ENCODE measurements at regions not wholly inside any gene's neighbourhood (a gene's known extent, or its start where the extent isn't known, plus 50 kb on each side); places are given as distances from the start of the nearest gene placed in this dataset.

- H3K27ac Mint-ChIP-seq = no peak overlapping the region
- no peak overlapping the region for H3K4me3 Mint-ChIP-seq
- H3K27me3 Mint-ChIP-seq = peaks cover 0 to 2% (median 0%) of the 10 kb centered on the region in 5 donors
- peaks cover 0 to 8% (median 6%) of the 10 kb centered on the region in 3 donors for H3K36me3 Mint-ChIP-seq
- POLR2A ChIA-PET = no interaction called here
- DNase-seq (no peak), ATAC-seq (no peak)
- H3K9me3 Mint-ChIP-seq = peaks cover 6 to 21% (median 12%) of the 10 kb centered on the region in 9 donors
- H3K4me1 Mint-ChIP-seq = peaks cover 0 to 15% (median 10%) of the 10 kb centered on the region in 4 donors
Measured at GRCh38 chr14:104523546-104523935, 56.0 kb upstream of the C14orf180 start.

DNA sequence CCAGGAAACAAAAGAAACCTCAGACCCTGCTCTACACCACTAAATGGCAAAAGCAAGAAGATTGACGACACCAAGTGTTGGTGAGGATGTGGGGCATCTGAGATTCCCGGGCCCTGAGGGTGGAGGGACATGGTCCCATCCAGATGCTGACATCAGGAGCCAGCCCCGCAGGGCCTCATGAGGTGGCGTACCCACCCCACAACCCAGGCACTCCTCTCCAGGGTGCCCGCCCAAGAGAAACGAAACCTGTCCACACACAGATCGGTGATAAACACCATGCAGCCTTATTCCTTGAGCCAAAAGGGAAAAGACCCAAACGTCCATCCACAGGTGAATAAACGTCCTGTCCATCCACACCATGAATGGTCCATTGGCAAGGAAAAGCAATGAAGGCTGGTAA lies 54.8 kb upstream of the C14orf180 start:
- peaks cover 0 to 1% (median 0%) of the 10 kb centered on the region in 5 donors for H3K27me3 Mint-ChIP-seq
- POLR2A ChIA-PET = no interaction called here
- DNase-seq = no peak
- H3K4me3 Mint-ChIP-seq = no peak overlapping the region
- H3K9me3 Mint-ChIP-seq = peaks cover 6 to 21% (median 12%) of the 10 kb centered on the region in 9 donors
- ATAC-seq = no peak
- H3K4me1 Mint-ChIP-seq = peaks cover 0 to 15% (median 10%) of the 10 kb centered on the region in 4 donors
- no peak overlapping the region for H3K27ac Mint-ChIP-seq
- H3K36me3 Mint-ChIP-seq = peaks cover 0 to 8% (median 6%) of the 10 kb centered on the region in 3 donors

DNA sequence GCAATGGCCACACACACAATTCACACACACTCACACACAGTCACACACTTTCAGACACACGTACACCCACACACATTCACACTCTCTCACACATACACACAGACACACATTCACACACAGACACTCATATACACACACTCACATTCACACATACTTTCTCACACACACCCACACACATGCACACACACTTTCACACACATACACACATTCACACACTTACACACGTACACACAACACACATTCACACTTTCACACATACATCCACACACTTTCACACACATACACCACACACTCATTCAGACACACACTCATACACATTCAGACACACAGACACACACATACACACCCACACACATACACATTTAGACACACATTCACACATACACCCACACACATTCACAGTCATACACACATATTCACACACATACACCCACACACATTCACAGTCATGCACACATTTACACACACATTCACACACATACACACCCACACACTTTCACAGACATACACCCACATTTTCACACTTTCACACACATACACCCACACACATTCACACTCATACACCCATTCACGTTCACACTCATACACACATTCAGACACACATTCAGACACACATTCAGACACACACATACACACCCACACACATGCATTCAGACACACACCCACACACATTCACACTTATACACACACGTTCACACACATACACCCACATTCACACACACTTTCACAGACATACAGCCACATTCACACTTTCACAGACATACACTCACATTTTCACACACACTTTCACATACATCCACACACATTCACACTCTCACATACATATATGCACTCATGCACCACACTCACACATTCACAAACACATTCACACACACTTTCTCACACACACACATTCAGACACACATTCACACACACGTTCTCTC lies 52.6 kb upstream of the C14orf180 start:
- DNase-seq = no peak
- POLR2A ChIA-PET = no interaction called here
- peaks cover 3 to 7% (median 6%) of the 10 kb centered on the region in 5 donors for H3K27me3 Mint-ChIP-seq
- peak overlapping the region in 2 of 10 donors; percentile 0 to 3 for H3K27ac Mint-ChIP-seq
- peaks cover 0 to 15% (median 10%) of the 10 kb centered on the region in 4 donors for H3K4me1 Mint-ChIP-seq
- no peak overlapping the region for H3K4me3 Mint-ChIP-seq
- no peak for ATAC-seq
- peaks cover 0 to 8% (median 6%) of the 10 kb centered on the region in 3 donors for H3K36me3 Mint-ChIP-seq
- H3K9me3 Mint-ChIP-seq = peaks cover 6 to 21% (median 12%) of the 10 kb centered on the region in 9 donors

- H3K27me3 Mint-ChIP-seq = peaks cover 7 to 12% (median 11%) of the 10 kb centered on the region in 5 donors
- H3K36me3 Mint-ChIP-seq = peaks cover 0 to 8% (median 6%) of the 10 kb centered on the region in 3 donors
- H3K27ac Mint-ChIP-seq = peak overlapping the region in 3 of 10 donors; percentile 3 to 50 (median 40)
Measured at GRCh38 chr14:104527857-104528459, 51.6 kb upstream of the C14orf180 start.

GRCh38 chr14:104528496-104528895 lies 51.1 kb upstream of the C14orf180 start:
- H3K27me3 Mint-ChIP-seq = peaks cover 7 to 12% (median 11%) of the 10 kb centered on the region in 5 donors
- H3K4me3 Mint-ChIP-seq = no peak overlapping the region
- no peak for ATAC-seq
- POLR2A ChIA-PET = no interaction called here
- H3K9me3 Mint-ChIP-seq = peaks cover 6 to 21% (median 16%) of the 10 kb centered on the region in 9 donors
- DNase-seq = no peak
- peaks cover 0 to 15% (median 10%) of the 10 kb centered on the region in 4 donors for H3K4me1 Mint-ChIP-seq
- H3K36me3 Mint-ChIP-seq = peaks cover 0 to 8% (median 6%) of the 10 kb centered on the region in 3 donors
- H3K27ac Mint-ChIP-seq = no peak overlapping the region

More at GRCh38 chr14:104527857-104528459, 51.6 kb upstream of the C14orf180 start:
- POLR2A ChIA-PET = no interaction called here
- ATAC-seq (no peak), DNase-seq (no peak)
- Mint-ChIP-seq H3K4me3 (peak overlapping the region in 1 of 10 donors; percentile 3), H3K9me3 (peaks cover 6 to 21% (median 15%) of the 10 kb centered on the region in 9 donors), H3K4me1 (peaks cover 0 to 15% (median 10%) of the 10 kb centered on the region in 4 donors)

Data from naive thymus-derived CD8-positive, alpha-beta T cell (primary cell).